Endodermal cell (in vitro differentiated cells): ENCODE measurements at regions not wholly inside any gene's neighbourhood (a gene's known extent, or its start where the extent isn't known, plus 50 kb on each side); places are given as distances from the start of the nearest gene placed in this dataset.

Experiments used
- DNase-seq: peaks from one replicate; pipeline ENCODE4 v3.0.0-alpha.2; 2017
- H3K27ac ChIP-seq: 2 replicates; pipeline ENCODE4 v1.5.1; 2013; ENCODE audit warnings: mild to moderate bottlenecking, low read depth, low read length, moderate library complexity
- H3K27me3 ChIP-seq: 2 replicates; pipeline ENCODE4 v1.6.1; 2013; ENCODE audit warnings: mild to moderate bottlenecking, low read length, moderate library complexity; ENCODE audit not compliant: insufficient read depth, control insufficient read depth, poor library complexity, severe bottlenecking
- H3K36me3 ChIP-seq: 2 replicates; pipeline ENCODE4 v1.7.0; 2013; ENCODE audit warnings: mild to moderate bottlenecking, low read length, moderate library complexity; ENCODE audit not compliant: control insufficient read depth, insufficient read depth
- H3K4me1 ChIP-seq: one replicate; pipeline ENCODE4 v1.7.0; 2013; ENCODE audit warnings: low read length; ENCODE audit not compliant: control insufficient read depth, insufficient read depth
- H3K4me3 ChIP-seq: 2 replicates; pipeline ENCODE4 v1.5.1; 2013; ENCODE audit warnings: mild to moderate bottlenecking, low read length, moderate library complexity
- H3K9ac ChIP-seq: 2 replicates; pipeline ENCODE4 v1.6.1; 2013; ENCODE audit warnings: mild to moderate bottlenecking, low read length, moderate library complexity; ENCODE audit not compliant: poor library complexity, severe bottlenecking; ENCODE audit errors: extremely low read depth
- H3K9me3 ChIP-seq: 2 replicates; pipeline ENCODE4 v1.6.1; 2013; ENCODE audit warnings: mild to moderate bottlenecking, low read length, moderate library complexity; ENCODE audit not compliant: control insufficient read depth
- H3K27ac Mint-ChIP-seq: 2 replicates; pipeline ENCODE4 v1.8.0; 2020; ENCODE audit warnings: mixed read lengths
- H3K27me3 Mint-ChIP-seq: 2 replicates; pipeline ENCODE4 v1.8.0; 2021; ENCODE audit warnings: mild to moderate bottlenecking, mixed read lengths; ENCODE audit not compliant: insufficient read depth
- H3K36me3 Mint-ChIP-seq: 2 replicates; pipeline ENCODE4 v1.8.0; 2020; ENCODE audit warnings: low read depth, mixed read lengths
- H3K4me1 Mint-ChIP-seq: 2 replicates; pipeline ENCODE4 v1.8.0; 2020; ENCODE audit warnings: mixed read lengths
- H3K4me3 Mint-ChIP-seq: 2 replicates; pipeline ENCODE4 v1.8.0; 2020; ENCODE audit warnings: mild to moderate bottlenecking, moderate library complexity, mixed read lengths
- H3K9me3 Mint-ChIP-seq: 2 replicates; pipeline ENCODE4 v1.8.0; 2020; ENCODE audit warnings: mild to moderate bottlenecking, mixed read lengths
- WGBS, 2 experiments: methylation state at CpG; one replicate each; pipeline versions ENCODE4 v1.1.5 to v1.1.7; 2013; ENCODE audit warnings: missing lambda C conversion rate in 2 of 2, mixed read lengths in 1 of 2; ENCODE audit not compliant: insufficient coverage in 1 of 2, insufficient read length in 1 of 2; 5-methylcytosine and 5-hydroxymethylcytosine counted together
- TF ChIP-seq, protein P1 (sequence below): fragments of 200-600 bp; sonication (generic); conservative IDR thresholded peaks from 2 replicates; pipeline ENCODE4 v1.5.0; 2021; ENCODE audit warnings: antibody characterized with exemption, mild to moderate bottlenecking

DNA sequence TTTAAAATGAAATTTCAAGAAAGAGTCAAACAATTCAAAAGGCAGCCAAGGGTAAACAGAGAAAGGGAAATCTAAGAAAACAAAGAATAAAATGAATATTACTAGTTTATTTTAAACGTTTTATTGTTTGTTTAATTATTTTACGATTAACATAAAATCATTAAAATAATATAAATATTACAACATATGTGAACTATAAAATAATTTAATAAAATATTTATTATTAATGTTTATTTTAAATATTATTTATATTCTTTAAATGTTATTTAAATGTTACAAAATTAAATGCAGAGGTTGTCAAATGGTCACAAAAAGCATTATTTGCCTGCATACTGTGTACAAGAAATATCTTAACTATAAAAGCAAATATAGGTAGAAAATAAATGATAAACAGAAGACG is 786.7 kb upstream of the GHITM start:
- H3K36me3 ChIP-seq = no peaks in the 10 kb centered on the region
- H3K27ac ChIP-seq = no peak overlapping the region
- Mint-ChIP-seq H3K9me3 (peaks cover 5% of the 10 kb centered on the region), H3K4me1 (no peaks in the 10 kb centered on the region), H3K4me3 (no peak overlapping the region), H3K27me3 (no peaks in the 10 kb centered on the region), H3K27ac (no peak overlapping the region), H3K36me3 (no peaks in the 10 kb centered on the region)
- WGBS, 2 experiments = 89% methylated on average over 1 of the region's 3 CpGs; no CpG with 5 or more reads in 1 of the 2 experiments
- DNase-seq = no peak
- TF ChIP-seq, protein P1, sequence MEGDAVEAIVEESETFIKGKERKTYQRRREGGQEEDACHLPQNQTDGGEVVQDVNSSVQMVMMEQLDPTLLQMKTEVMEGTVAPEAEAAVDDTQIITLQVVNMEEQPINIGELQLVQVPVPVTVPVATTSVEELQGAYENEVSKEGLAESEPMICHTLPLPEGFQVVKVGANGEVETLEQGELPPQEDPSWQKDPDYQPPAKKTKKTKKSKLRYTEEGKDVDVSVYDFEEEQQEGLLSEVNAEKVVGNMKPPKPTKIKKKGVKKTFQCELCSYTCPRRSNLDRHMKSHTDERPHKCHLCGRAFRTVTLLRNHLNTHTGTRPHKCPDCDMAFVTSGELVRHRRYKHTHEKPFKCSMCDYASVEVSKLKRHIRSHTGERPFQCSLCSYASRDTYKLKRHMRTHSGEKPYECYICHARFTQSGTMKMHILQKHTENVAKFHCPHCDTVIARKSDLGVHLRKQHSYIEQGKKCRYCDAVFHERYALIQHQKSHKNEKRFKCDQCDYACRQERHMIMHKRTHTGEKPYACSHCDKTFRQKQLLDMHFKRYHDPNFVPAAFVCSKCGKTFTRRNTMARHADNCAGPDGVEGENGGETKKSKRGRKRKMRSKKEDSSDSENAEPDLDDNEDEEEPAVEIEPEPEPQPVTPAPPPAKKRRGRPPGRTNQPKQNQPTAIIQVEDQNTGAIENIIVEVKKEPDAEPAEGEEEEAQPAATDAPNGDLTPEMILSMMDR = no peak
- no peaks in the 10 kb centered on the region for H3K4me1 ChIP-seq
- no peaks in the 10 kb centered on the region for H3K9me3 ChIP-seq
- H3K9ac ChIP-seq = no peak overlapping the region
- H3K4me3 ChIP-seq = no peak overlapping the region
- no peaks in the 10 kb centered on the region for H3K27me3 ChIP-seq

DNA sequence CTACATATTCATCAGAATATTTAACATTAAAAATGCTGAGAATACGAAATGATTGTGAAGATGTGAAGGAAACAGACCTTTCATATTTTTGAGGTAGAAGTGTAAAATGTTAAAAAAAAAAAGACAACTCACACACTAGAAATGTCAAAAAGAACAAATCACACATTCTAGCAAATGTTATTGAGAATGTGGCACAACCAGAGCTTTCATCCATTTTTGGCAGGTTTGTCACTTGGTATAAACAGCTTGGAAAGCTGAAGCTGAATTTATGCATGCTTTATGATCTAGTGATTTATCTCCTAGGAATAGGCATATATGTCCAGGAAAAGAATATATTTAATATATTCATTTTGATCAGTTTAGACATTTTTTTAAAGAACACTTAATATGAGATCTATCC is 784.9 kb upstream of the GHITM start:
- H3K9ac ChIP-seq = no peak overlapping the region
- DNase-seq = no peak
- H3K9me3 ChIP-seq = no peaks in the 10 kb centered on the region
- H3K4me1 ChIP-seq = no peaks in the 10 kb centered on the region
- WGBS, 2 experiments = no CpG with 5 or more reads among the region's 1 CpG
- Mint-ChIP-seq H3K4me3 (no peak overlapping the region), H3K9me3 (peaks cover 5% of the 10 kb centered on the region), H3K27ac (no peak overlapping the region), H3K36me3 (no peaks in the 10 kb centered on the region), H3K27me3 (no peaks in the 10 kb centered on the region), H3K4me1 (no peaks in the 10 kb centered on the region)
- H3K36me3 ChIP-seq = no peaks in the 10 kb centered on the region
- TF ChIP-seq, protein P1 = no peak
- no peaks in the 10 kb centered on the region for H3K27me3 ChIP-seq
- no peak overlapping the region for H3K27ac ChIP-seq
- H3K4me3 ChIP-seq = no peak overlapping the region

DNA sequence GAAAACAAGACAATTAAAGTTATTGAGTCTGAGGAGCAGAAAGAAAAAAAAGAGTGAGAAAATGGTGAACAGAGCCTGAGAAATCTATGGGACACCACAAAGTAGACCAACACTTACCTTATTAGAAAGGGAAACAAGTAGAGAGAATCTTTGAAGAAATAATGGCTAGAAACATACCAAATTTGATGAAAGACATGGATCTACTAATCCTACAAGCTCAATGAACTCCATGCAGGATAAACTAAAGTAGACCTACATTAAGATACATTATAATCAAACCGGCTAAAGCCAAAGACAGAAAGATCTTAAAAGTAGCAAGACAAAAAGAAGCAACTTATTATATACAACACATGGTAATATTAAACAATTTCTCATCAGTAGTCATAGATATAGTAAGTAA is 782.3 kb upstream of the GHITM start:
- no peaks in the 10 kb centered on the region for H3K4me1 ChIP-seq
- Mint-ChIP-seq H3K27me3 (no peaks in the 10 kb centered on the region), H3K36me3 (no peaks in the 10 kb centered on the region), H3K4me1 (no peaks in the 10 kb centered on the region), H3K4me3 (no peak overlapping the region), H3K9me3 (peaks cover 19% of the 10 kb centered on the region), H3K27ac (no peak overlapping the region)
- no peak for DNase-seq
- no peaks in the 10 kb centered on the region for H3K36me3 ChIP-seq
- no peak overlapping the region for H3K9ac ChIP-seq
- H3K9me3 ChIP-seq = no peaks in the 10 kb centered on the region
- WGBS, 2 experiments = 100% methylated on average over 1 of the region's 1 CpG; no CpG with 5 or more reads in 1 of the 2 experiments
- no peak overlapping the region for H3K27ac ChIP-seq
- TF ChIP-seq, protein P1 = no peak
- no peaks in the 10 kb centered on the region for H3K27me3 ChIP-seq
- H3K4me3 ChIP-seq = no peak overlapping the region
